ENCODE measurements at regions not wholly inside any gene's neighbourhood (a gene's known extent, or its start where the extent isn't known, plus 50 kb on each side); places are given as distances from the start of the nearest gene placed in this dataset.
"Not testable (repeated sequence)": the region's sequence is repeated elsewhere in the genome, so short reads cannot be mapped to it uniquely, and the experiment has no call there.

DNA sequence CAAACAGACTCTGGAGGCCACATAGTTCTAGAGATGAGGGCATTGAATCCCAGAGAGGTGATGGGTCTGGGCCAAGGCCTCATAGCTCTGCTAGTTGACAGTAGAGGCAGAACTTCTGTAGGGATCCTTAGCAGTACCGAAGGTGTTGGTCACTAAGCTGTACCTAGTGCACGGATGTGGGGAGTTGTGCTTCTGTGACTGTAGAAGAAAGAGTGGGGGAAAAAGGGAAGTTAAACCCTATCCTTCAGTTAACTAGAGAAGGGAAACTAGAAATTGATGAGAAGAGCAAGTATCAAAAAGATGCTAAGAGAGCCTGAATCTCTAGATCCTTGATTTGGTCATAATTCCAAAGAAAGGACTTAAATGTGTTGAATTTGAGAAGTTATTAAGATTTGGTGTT, 186.7 kb downstream of the NFKBIZ start:
- no peak for DNase-seq (ENCODE audit: low spot score)

GRCh38 chr3:102036472-102036871, 187.2 kb downstream of the NFKBIZ start:
- no peak for DNase-seq (ENCODE audit: low spot score)

GRCh38 chr3:102037209-102037608, 187.9 kb downstream of the NFKBIZ start:
- no peak for DNase-seq (ENCODE audit: low spot score)

DNA sequence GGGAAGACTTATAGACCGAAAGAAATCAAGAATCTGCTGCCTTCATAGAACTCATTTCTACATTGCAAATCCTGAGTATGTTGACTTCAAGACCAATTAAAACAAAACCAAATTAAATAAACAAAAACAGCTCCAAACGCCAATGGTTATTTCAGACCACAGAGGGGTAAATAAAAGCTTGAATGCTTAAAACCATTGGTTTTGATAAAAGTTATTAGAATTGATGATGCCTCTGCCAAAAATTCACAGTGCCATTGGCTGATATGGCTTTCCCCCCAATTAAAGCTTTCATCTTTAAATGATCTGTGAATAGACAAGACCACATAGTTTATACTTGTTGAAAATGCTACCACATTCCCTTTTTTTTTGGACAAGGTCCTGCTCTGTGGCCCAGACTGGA, 188.5 kb downstream of the NFKBIZ start:
- DNase-seq (ENCODE audit: low spot score) = no peak

DNA sequence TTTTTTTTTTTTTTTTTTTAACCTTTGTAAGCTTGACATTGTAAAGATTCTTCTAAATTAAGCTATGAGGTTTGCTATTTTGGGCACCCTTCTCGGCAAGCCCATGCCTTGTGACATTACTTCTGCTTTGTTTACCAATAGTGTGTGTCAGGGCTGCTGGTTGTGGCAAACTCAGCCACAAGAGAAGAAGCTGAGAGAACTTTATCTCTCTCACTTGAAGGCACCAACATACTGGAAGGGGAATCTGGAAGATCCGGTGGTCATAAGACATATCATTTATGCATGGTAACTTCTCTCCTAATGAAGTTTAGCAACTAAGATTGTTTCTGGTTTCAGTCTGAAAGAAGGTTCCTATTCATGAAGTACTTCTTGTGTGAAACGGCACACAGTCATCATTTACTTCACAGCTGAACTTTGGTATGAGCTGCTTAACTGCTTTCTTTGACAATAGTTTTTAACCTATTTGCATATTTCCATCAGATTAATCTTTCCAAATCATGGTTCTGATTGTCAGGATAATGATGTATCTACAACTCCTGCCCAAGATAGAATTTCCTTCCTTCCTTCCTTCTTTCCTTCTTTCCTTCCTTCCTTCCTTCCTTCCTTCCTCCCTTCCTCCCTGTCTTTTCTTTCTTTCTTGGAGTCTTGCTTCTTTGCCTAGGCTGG, 189.3 kb downstream of the NFKBIZ start:
- DNase-seq (ENCODE audit: low spot score) = no peak

- DNase-seq (ENCODE audit: low spot score) = not testable (repeated sequence)
Measured at GRCh38 chr3:102040144-102040543, 190.8 kb downstream of the NFKBIZ start.

DNA sequence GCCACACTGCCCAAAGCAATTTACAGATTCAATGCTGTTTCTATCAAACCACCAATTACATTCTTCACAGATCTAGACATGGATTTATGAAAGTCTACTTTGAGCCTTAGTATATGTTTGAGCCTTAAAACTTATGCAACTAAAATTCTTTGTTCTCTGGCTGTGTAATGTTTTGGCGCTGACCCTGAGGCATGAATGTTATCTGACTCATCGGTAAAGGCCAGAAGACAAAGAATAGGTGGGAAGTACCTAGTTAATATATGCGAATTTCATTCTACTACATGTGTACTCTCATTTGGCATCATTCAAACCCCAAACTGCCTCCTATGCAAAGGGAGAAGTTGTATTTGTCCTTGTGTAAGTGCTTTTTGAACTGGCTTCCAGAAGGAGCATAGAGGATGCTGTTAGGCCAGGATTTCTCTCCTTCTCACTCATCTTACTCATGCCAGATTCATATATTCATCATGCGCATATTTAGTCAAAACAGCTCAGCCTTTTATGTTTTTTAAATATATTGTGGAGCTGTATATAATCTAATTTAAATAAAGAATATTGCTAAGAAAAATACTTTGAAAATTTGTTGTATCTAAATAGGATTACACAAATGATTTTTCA, 204.2 kb downstream of the NFKBIZ start:
- no peak for DNase-seq (ENCODE audit: low spot score)

DNA sequence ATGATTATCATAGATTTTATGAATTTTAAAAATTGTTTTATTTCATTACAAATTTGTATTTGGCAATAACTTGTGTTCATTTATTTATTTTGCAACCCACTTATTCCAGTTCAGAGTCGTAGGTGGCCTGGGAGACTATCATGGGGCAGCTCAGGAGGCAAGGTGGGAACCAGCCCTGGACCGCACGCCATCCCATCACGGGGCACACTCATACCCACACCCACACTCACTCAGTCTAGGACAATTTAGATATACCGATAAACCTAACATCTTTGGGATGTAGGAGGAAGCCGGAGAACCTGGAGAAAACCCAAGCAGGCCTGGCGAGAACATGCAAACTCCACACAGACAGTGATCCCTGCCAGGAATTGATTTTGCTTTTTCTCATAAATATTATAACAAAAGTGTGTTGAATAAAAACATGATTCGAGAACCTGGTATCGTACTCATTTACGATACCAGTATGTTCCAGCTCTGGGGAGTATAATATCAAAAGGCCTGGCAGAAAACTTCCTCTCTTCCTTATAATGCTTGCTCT, 205.3 kb downstream of the NFKBIZ start:
- no peak for DNase-seq (ENCODE audit: low spot score)

- DNase-seq (ENCODE audit: low spot score) = no peak
Measured at GRCh38 chr3:102057781-102058421, 208.6 kb downstream of the NFKBIZ start.

GRCh38 chr3:102059145-102059943, 210.0 kb downstream of the NFKBIZ start:
- DNase-seq (ENCODE audit: low spot score) = no peak

- no peak for DNase-seq (ENCODE audit: low spot score)
Measured at GRCh38 chr3:102060814-102061213, 211.5 kb downstream of the NFKBIZ start.

GRCh38 chr3:102063572-102063971, 214.3 kb downstream of the NFKBIZ start:
- DNase-seq (ENCODE audit: low spot score) = no peak

DNA sequence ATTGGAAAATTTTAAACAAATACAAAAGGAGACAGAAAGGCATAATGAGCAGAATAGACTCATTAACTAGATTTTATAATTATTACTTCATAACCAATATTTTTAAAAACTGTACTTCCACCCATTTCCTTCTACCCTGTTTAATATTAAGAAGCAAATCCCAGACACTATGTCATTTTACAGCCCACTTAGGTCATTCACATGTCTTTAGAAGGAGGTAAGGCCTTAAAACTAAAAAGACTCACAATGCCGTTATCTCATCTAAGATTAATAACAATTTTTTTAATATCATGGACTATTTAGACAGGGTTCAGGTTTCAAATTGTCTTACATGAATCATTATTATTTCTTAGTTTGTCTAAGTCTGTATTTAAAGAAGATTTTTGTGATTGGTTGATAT, 217.2 kb downstream of the NFKBIZ start:
- no peak for DNase-seq (ENCODE audit: low spot score)

- no peak for DNase-seq (ENCODE audit: low spot score)
Measured at GRCh38 chr3:102068327-102068726, 219.0 kb downstream of the NFKBIZ start.

GRCh38 chr3:102068736-102069135, 219.4 kb downstream of the NFKBIZ start:
- no peak for DNase-seq (ENCODE audit: low spot score)

GRCh38 chr3:102069211-102069662, 219.9 kb downstream of the NFKBIZ start:
- DNase-seq (ENCODE audit: low spot score) = no peak

- DNase-seq (ENCODE audit: low spot score) = no peak
Measured at GRCh38 chr3:102074946-102075345, 225.6 kb downstream of the NFKBIZ start.

DNA sequence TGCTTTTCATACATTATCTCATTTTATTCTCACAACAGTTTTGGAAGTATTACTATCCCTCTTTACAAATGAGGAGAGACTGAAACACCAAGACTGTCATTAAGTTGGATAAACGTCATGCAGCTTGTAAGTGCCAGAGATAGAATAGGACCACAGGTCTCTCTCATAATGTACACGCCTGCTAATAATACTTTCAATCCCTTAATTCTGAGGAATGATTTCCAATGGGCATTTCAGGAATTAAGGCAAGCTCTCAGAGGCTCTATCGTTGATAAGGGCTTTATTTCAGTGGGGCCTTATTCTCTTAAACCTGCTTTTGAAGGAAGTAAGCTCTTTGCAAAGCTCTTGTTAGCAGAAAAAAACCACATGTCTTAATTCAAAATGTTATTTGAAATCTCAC, 229.1 kb downstream of the NFKBIZ start:
- DNase-seq (ENCODE audit: low spot score) = no peak

GRCh38 chr3:102078854-102079808, 229.8 kb downstream of the NFKBIZ start:
- no peak for DNase-seq (ENCODE audit: low spot score)

GRCh38 chr3:102079809-102080197, 230.5 kb downstream of the NFKBIZ start:
- DNase-seq (ENCODE audit: low spot score) = no peak

Data from hematopoietic multipotent progenitor cell treated with erythropoietin and hydrocortisone succinate and interleukin-3 and kit ligand, for 15 days (in vitro differentiated cells).